Activated naive CD4-positive, alpha-beta T cell treated with anti-CD3 and anti-CD28 coated beads, Interleukin-2, amount 50 U/mL, for 72 hours (primary cell): ENCODE measurements at regions not wholly inside any gene's neighbourhood (a gene's known extent, or its start where the extent isn't known, plus 50 kb on each side); places are given as distances from the start of the nearest gene placed in this dataset.

ENCODE experiments used
- ATAC-seq, 2 donors: fragments of 150-1000 bp; cut with Tn5 transposase; 2 replicates each; pipeline ENCODE4 v1.10.0; 2021; ENCODE audit warnings: mild to moderate bottlenecking in 2 of 2, moderate library complexity in 2 of 2
- DNase-seq, 2 donors: peaks; one replicate each; pipeline ENCODE4 v3.0.0; 2021 to 2022; ENCODE audit warnings: low spot score in 2 of 2
- H3K27ac Mint-ChIP-seq, 2 donors: one replicate each; pipeline ENCODE4 v1.8.0; 2022; ENCODE audit warnings: mild to moderate bottlenecking in 2 of 2, mixed read lengths in 2 of 2
- H3K36me3 Mint-ChIP-seq, 2 donors: one replicate each; pipeline ENCODE4 v1.8.0; 2022; ENCODE audit warnings: mixed read lengths in 2 of 2
- H3K9me3 Mint-ChIP-seq, 2 donors: one replicate each; pipeline ENCODE4 v1.8.0; 2022; ENCODE audit warnings: mixed read lengths in 2 of 2

DNA sequence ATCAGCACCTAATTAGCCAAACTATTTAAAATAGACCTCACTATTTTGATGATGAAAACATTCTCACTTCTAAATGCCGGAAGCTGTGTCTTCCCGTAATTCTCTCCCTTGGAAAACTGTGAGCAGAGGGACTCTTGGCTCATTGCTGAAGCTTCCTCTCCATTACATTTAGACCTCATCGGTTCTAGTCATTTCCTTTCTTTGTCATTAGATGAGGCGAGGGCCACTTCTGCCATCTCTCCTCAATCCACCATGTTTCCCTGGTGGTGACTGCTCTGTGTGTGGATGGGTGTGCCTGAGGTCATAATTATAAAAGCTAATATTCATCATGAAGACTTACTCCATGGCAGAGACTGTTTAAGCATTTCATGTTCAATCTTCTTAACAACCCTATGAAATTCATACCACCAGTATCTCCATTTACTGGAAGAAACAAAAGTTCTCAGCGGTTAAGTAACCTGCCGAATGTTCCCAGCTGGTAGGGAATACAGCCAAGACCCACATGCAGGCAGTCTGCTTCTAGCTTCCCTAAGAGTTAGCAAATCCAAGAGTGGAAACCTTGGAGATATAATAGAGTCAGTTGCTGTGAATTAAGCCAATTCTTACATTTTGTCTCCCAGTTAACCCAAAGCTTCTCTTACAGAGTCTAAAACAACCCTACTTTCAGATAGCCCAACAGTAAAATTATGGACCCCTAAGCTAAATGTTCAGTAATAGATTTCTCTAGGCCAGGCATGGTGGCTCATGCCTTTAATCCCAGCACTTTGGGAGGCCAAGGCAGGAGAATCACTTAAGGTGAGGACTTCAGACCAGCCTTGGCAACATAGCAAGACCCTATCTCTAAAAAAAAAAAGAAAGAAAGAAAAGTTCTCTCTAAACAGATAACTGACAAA lies 156.2 kb downstream of the ZBTB18 start:
- no peaks in the 10 kb centered on the region for H3K36me3 Mint-ChIP-seq
- no peak overlapping the region for H3K27ac Mint-ChIP-seq
- DNase-seq = no peak
- H3K9me3 Mint-ChIP-seq = no peaks in the 10 kb centered on the region
- no peak for ATAC-seq

- no peaks in the 10 kb centered on the region for H3K9me3 Mint-ChIP-seq
- no peak for DNase-seq
- no peak overlapping the region for H3K27ac Mint-ChIP-seq
- ATAC-seq = no peak
- H3K36me3 Mint-ChIP-seq = no peaks in the 10 kb centered on the region
Measured at GRCh38 chr1:244207935-244208244, 156.8 kb downstream of the ZBTB18 start.

DNA sequence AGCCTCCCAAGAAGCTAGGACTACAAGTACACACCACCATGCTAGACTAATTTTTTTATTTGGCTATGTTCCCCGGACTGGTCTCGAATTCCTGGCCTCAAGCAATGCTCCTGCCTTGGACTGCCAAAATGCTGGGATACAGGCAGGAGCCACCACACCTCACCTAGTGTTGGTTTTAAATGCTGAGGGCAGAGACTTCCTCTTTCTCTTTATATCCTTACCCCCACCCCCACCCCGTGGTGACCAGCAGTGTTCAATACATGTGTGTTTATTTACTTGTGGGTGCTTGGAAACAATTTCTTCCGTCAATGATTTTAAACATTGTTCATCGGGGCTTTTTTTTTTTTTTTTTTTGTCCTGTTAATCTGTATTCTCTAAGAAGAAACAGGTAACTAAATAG lies 158.9 kb downstream of the ZBTB18 start:
- Mint-ChIP-seq H3K36me3 (no peaks in the 10 kb centered on the region), H3K27ac (no peak overlapping the region), H3K9me3 (no peaks in the 10 kb centered on the region)
- ATAC-seq = no peak
- no peak for DNase-seq

DNA sequence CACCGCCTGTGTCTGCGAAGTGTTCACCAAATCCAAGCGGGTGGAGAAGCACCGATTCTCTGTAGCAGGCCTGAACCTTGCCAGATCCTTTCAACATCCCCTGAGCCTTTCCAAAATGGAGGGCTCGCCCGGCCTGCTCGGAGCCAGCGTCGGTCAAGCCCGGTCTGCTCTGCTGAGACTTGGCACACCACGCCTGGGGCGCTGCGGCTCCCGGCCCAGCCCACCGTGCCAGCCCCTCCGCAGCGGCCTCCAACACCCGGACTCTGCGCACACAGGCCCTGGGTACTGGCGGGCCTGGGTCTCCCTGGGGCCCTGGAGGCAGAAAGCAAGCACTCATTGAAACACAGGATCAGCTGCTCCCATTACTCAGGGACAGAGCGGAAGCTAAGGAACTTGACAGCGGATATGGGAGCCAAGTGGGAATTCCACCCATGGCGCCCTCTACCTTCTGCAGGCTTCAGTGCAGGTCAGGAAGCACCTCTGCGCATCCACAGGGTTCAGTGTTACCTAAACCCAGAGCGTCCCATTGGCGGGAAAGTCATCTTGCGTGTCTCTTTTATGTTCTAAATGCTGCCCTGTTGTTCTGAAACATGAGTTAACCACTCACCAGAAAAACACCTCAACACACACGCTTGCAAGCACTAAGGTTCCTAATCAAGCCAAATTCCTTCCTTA lies 159.9 kb downstream of the ZBTB18 start:
- H3K27ac Mint-ChIP-seq = no peak overlapping the region
- ATAC-seq = no peak
- DNase-seq = no peak
- H3K36me3 Mint-ChIP-seq = no peaks in the 10 kb centered on the region
- H3K9me3 Mint-ChIP-seq = no peaks in the 10 kb centered on the region

DNA sequence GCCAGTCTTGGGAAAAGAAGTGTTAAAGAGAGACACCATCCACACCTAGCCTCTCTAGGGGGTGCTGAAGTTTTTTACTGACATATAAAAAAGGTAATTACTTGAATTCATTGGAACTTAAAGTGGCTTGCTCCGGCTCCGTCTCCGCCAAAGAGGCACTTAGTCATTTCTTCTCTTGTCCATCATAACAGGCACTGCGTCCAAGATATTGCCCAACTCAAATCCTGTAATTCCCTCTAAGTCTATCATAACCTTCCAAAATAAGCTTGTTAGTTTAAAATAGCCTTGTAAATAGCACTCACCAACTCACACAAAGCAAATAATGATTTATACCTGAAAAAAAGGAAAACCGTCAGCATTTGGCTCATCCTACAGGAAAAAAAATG lies 160.5 kb downstream of the ZBTB18 start:
- no peak overlapping the region for H3K27ac Mint-ChIP-seq
- H3K36me3 Mint-ChIP-seq = no peaks in the 10 kb centered on the region
- DNase-seq (no peak), ATAC-seq (no peak)
- no peaks in the 10 kb centered on the region for H3K9me3 Mint-ChIP-seq

DNA sequence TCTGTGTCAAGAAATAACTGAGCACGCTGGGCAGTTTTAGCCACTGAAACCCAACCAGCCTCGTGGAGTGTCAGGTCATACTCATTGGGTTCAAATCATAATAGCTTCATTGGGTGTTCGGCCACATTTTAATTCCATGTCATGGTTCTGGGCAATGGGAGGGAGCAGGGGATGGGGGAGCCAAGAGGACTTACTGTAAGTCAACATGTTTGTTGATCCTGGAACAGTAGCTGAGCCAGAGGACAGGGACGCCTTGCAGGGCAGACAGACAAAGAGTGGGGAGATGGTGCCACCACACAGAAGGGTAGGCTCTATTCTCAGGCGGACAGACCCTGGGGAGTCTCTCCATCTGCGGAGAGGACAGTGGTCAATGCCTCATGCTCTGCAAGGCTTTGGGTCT lies 161.1 kb downstream of the ZBTB18 start:
- Mint-ChIP-seq H3K27ac (no peak overlapping the region), H3K9me3 (no peaks in the 10 kb centered on the region), H3K36me3 (no peaks in the 10 kb centered on the region)
- no peak for DNase-seq
- ATAC-seq = no peak

- H3K9me3 Mint-ChIP-seq = no peaks in the 10 kb centered on the region
- H3K36me3 Mint-ChIP-seq = no peaks in the 10 kb centered on the region
- no peak overlapping the region for H3K27ac Mint-ChIP-seq
- peak in 1 of 2 donors; percentile 38 for ATAC-seq
- DNase-seq = no peak
Measured at GRCh38 chr1:244212797-244213475, 161.9 kb downstream of the ZBTB18 start.

DNA sequence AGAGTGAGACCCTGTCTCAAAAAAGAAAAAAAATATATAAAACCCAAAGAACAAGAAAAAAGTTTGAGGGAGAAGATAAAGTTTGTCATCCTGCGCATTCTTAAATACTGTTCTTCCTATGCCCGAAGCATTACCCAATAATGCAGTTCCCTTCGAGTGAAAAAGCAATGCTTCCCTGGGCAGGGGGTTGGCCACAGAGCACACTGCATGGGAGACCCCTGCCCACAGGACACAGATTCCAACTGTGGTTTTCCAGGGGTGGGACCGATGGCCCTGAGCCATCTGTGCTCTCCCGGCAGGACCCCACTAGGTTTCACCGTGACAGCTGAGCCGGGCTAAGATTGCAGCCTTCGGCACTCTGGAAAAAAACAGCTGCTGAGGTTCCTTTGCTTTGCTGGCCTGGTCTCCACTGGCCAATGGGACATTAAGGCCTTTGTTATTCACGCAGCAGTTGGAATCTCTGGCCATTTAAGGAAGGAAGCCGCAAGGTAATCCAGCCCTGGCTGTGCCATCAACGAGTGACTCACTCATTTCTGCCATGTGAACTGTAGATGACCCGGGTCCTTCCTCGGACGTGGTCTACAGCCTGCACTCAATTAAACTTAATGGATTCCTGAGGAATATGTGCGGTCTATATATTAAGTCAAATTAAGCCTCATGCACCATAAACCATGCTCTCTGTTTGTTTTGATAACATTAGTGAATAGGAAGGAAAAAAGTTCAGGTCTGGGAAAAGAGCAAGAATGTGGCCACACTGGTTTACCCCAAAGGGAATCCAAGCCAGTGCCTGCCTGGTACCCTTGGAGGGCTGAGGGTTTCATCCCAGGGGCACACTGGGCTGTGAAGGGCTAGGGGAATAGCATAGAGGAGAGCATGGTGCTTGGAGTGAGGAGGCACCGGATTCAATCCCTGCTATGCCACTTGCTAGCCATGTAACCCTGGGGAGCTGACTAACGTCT lies 163.2 kb downstream of the ZBTB18 start:
- Mint-ChIP-seq H3K9me3 (no peaks in the 10 kb centered on the region), H3K36me3 (no peaks in the 10 kb centered on the region), H3K27ac (no peak overlapping the region)
- no peak for ATAC-seq
- no peak for DNase-seq

- ATAC-seq (no peak), DNase-seq (no peak)
- H3K36me3 Mint-ChIP-seq = no peaks in the 10 kb centered on the region
- no peaks in the 10 kb centered on the region for H3K9me3 Mint-ChIP-seq
- peak overlapping the region in 1 of 2 donors; percentile 58 for H3K27ac Mint-ChIP-seq
Measured at GRCh38 chr1:244216836-244217235, 165.8 kb downstream of the ZBTB18 start.

- no peaks in the 10 kb centered on the region for H3K9me3 Mint-ChIP-seq
- H3K27ac Mint-ChIP-seq = no peak overlapping the region
- ATAC-seq (no peak), DNase-seq (no peak)
- no peaks in the 10 kb centered on the region for H3K36me3 Mint-ChIP-seq
Measured at GRCh38 chr1:244217711-244218110, 166.6 kb downstream of the ZBTB18 start.

DNA sequence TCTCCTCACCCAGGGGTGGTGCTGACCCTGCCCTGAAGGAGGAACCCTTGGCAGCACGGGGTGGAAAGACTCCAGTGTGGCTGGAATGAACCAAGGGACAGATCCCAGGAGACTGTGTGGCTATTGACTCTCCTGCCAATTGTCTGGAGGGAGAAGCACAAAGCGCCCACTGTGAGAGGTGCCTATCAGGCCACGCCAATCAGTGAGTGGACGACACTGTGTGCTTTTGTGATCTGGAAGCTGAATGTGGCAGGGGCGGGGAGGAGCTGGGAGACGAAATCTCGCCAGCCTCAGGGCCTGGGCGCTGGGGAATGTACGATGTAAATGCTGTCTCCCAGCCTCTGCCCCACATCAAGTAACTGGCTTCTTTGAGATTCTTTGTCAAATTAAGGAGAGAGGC lies 167.1 kb downstream of the ZBTB18 start:
- H3K36me3 Mint-ChIP-seq = no peaks in the 10 kb centered on the region
- ATAC-seq (no peak), DNase-seq (no peak)
- H3K27ac Mint-ChIP-seq = no peak overlapping the region
- no peaks in the 10 kb centered on the region for H3K9me3 Mint-ChIP-seq

DNA sequence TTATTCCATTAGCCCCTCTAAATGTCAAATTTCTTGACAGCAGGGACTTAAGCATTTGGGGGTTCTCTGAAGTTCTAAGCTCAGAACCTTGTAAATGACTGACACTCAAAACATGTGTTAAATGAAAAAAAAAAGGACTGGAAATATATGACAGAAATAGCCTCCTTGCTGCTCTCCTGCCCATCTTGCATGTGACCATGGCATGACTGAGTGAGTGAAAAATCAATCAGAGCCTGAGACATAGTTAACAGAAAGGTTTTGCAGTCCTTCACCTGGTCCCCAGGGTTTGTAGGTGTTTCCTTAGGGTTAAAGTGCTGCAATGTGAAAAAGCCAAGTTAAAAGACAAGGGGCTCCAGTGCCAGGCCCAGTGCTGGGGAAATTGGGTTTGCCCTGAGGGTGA lies 168.1 kb downstream of the ZBTB18 start:
- ATAC-seq = no peak
- Mint-ChIP-seq H3K27ac (no peak overlapping the region), H3K9me3 (no peaks in the 10 kb centered on the region), H3K36me3 (no peaks in the 10 kb centered on the region)
- no peak for DNase-seq

DNA sequence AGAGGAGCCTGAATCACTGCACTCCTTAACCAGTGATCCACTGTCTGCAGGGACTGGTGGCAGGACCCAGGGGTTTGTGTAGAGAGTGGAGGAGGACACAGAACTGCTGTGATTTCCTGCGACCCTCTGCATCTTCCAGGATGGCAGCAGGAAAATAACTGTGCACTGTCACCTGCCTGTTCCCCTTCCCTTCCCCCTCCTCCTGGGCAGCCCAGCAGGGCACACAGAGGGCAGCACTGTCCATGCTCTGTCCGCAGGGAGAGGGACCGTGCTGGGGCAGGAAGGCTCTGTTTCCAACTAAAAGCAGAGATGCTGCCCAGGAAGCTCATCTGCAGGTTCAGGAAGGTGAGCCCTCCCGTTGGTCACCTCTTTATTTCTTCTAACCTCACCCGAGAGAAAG lies 168.7 kb downstream of the ZBTB18 start:
- ATAC-seq (no peak), DNase-seq (no peak)
- Mint-ChIP-seq H3K27ac (no peak overlapping the region), H3K36me3 (no peaks in the 10 kb centered on the region), H3K9me3 (no peaks in the 10 kb centered on the region)

- ATAC-seq = no peak
- no peaks in the 10 kb centered on the region for H3K9me3 Mint-ChIP-seq
- no peaks in the 10 kb centered on the region for H3K36me3 Mint-ChIP-seq
- no peak overlapping the region for H3K27ac Mint-ChIP-seq
- no peak for DNase-seq
Measured at GRCh38 chr1:244220410-244220809, 169.3 kb downstream of the ZBTB18 start.

DNA sequence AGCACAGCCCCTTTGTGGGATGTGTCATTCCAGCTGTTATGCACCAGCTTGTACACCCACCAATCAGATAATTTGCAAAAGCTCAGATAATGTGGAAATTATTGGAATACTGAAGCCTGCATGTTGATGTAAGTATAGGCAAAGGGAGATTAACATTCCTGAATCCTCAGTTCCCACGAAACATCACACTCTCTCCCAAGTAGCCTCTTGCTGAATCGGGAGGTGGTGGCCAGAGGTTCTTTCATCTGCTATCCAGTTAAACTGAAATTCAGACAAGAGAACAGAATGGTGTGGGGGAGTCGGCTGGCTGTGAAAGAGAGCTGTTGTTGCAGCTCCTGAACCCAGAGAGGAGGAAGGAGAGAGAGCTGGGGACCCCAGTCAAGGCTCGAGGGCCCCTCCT lies 170.9 kb downstream of the ZBTB18 start:
- no peak for ATAC-seq
- Mint-ChIP-seq H3K27ac (no peak overlapping the region), H3K9me3 (no peaks in the 10 kb centered on the region), H3K36me3 (no peaks in the 10 kb centered on the region)
- DNase-seq = no peak

DNA sequence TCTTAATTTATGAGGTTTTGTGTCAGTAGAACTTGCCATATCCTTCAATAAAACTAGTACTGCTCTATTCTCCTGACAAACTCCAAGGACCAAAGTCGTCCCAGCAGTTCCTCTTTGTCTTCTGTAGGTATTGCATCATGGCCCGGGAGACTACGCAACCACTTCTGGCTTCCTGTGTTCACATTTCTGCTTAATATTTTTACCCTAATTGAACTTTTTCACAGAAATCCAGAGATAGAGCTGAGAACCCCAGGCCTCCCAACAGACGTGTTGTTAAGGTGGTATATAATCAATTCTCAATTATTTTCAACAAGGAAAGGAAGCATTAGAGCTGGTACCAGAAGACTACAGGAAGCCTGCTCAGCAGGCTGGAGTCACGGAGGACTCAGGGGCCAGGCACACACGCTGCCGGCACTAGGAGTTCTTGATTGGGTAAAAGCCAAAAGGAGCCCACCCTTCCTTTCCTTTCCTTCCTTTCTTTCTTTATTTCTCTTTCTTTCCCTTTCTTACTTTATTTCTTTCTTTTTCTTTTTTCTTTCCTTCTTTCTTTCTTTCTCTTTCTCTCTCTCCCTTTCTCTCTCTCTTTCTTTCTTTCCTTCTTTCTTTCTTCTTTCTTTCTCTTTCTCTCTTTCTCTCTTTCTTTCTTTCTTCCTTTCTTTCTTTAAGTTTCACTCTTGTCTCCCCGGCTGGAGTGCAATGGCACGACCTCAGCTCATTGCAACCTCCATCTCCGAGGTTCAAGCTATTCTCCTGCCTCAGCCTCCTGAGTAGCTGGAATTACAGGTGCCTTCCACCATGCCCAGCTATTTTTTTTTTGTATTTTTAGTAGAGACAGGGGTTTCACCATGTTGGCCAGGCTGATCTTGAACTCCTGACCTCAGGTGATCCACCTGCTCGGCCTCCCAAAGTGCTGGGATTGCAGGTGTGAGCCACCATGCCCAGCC lies 173.7 kb downstream of the ZBTB18 start:
- ATAC-seq = no peak
- no peak overlapping the region for H3K27ac Mint-ChIP-seq
- no peak for DNase-seq
- H3K36me3 Mint-ChIP-seq = no peaks in the 10 kb centered on the region
- no peaks in the 10 kb centered on the region for H3K9me3 Mint-ChIP-seq
